Mesenchymal stem cell (in vitro differentiated cells and primary cell): ENCODE measurements at regions not wholly inside any gene's neighbourhood (a gene's known extent, or its start where the extent isn't known, plus 50 kb on each side); places are given as distances from the start of the nearest gene placed in this dataset.

Experiments
- DNase-seq: peaks from one replicate; pipeline ENCODE4 v3.0.0-alpha.2; 2013
- H2AFZ ChIP-seq: one replicate; pipeline ENCODE4 v1.6.1; 2013; ENCODE audit warnings: low read depth, mild to moderate bottlenecking, control low read depth, inconsistent platforms, low read length, moderate library complexity
- H2AK5ac ChIP-seq: 2 replicates; pipeline ENCODE4 v1.6.1; 2013; ENCODE audit warnings: low read length, moderate library complexity, mild to moderate bottlenecking, inconsistent platforms; ENCODE audit not compliant: severe bottlenecking
- H2BK120ac ChIP-seq: one replicate; pipeline ENCODE4 v1.6.1; 2013; ENCODE audit warnings: low read depth, mild to moderate bottlenecking, inconsistent platforms, low read length, moderate library complexity
- H2BK12ac ChIP-seq, 2 experiments: one replicate each; pipeline ENCODE4 v1.6.1; 2013; ENCODE audit warnings: inconsistent platforms in 2 of 2, low read length in 2 of 2, mild to moderate bottlenecking in 2 of 2, moderate library complexity in 2 of 2, control low read depth in 1 of 2
- H2BK15ac ChIP-seq: one replicate; pipeline ENCODE4 v1.6.1; 2013; ENCODE audit warnings: mild to moderate bottlenecking, low read depth, inconsistent platforms; ENCODE audit not compliant: poor library complexity, severe bottlenecking
- H2BK5ac ChIP-seq: 2 replicates; pipeline ENCODE4 v1.6.1; 2013; ENCODE audit warnings: low read depth, mild to moderate bottlenecking, low read length, control low read depth, inconsistent platforms; ENCODE audit not compliant: poor library complexity, severe bottlenecking
- H3K14ac ChIP-seq, 2 experiments: one replicate each; pipeline ENCODE4 v1.6.1; 2013; ENCODE audit warnings: inconsistent platforms in 2 of 2, low read length in 2 of 2, control low read depth in 1 of 2, mild to moderate bottlenecking in 1 of 2, moderate library complexity in 1 of 2
- H3K18ac ChIP-seq, 2 experiments: one replicate each; pipeline ENCODE4 v1.6.1; 2013; ENCODE audit warnings: inconsistent platforms in 2 of 2, low read length in 2 of 2, control low read depth in 1 of 2, low read depth in 1 of 2, mild to moderate bottlenecking in 1 of 2
- H3K23ac ChIP-seq, 2 experiments: one replicate each; pipeline ENCODE4 v1.6.1; 2013; ENCODE audit warnings: inconsistent platforms in 2 of 2, low read length in 2 of 2, mild to moderate bottlenecking in 2 of 2, moderate library complexity in 2 of 2, control low read depth in 1 of 2
- H3K27ac ChIP-seq: 2 replicates; pipeline ENCODE4 v1.5.1; 2013; ENCODE audit warnings: mild to moderate bottlenecking, moderate library complexity, low read length, control low read depth, inconsistent platforms; ENCODE audit not compliant: poor library complexity, severe bottlenecking
- H3K27me3 ChIP-seq, 2 experiments: 2 replicates each; pipeline versions ENCODE4 v1.6.1 to v1.7.0; 2013; ENCODE audit warnings: low read length in 2 of 2, mild to moderate bottlenecking in 2 of 2, moderate library complexity in 2 of 2, control low read depth in 1 of 2, inconsistent platforms in 1 of 2; ENCODE audit not compliant: control insufficient read depth in 1 of 2, insufficient read depth in 1 of 2
- H3K36me3 ChIP-seq, 2 experiments: 2 replicates each; pipeline versions ENCODE4 v1.6.1 to v1.7.0; 2013; ENCODE audit warnings: low read length in 2 of 2, control low read depth in 1 of 2, inconsistent platforms in 1 of 2, low read depth in 1 of 2, mild to moderate bottlenecking in 1 of 2; ENCODE audit not compliant: insufficient read depth in 2 of 2, control insufficient read depth in 1 of 2
- H3K4ac ChIP-seq, 2 experiments: one replicate each; pipeline ENCODE4 v1.6.1; 2013; ENCODE audit warnings: inconsistent platforms in 2 of 2, low read length in 2 of 2, mild to moderate bottlenecking in 2 of 2, moderate library complexity in 2 of 2, control low read depth in 1 of 2, low read depth in 1 of 2
- H3K4me1 ChIP-seq: 2 replicates; pipeline ENCODE4 v1.6.1; 2013; ENCODE audit warnings: low read depth, low read length, control low read depth; ENCODE audit not compliant: control insufficient read depth, insufficient read depth
- H3K4me2 ChIP-seq: 2 replicates; pipeline ENCODE4 v1.6.1; 2013; ENCODE audit warnings: low read length, mild to moderate bottlenecking, inconsistent platforms; ENCODE audit not compliant: poor library complexity, severe bottlenecking
- H3K4me3 ChIP-seq, 2 experiments: 2 replicates each; pipeline versions ENCODE4 v1.5.1 to v1.7.0; 2013; ENCODE audit warnings: low read length in 2 of 2, mild to moderate bottlenecking in 2 of 2, control low read depth in 1 of 2, low read depth in 1 of 2; ENCODE audit not compliant: insufficient read depth in 1 of 2
- H3K79me1 ChIP-seq: replicated peaks from 2 replicates; pipeline ENCODE4 v1.6.1; 2013; ENCODE audit warnings: mild to moderate bottlenecking, control low read depth, low read length, inconsistent platforms; ENCODE audit not compliant: poor library complexity, severe bottlenecking
- H3K9ac ChIP-seq: 2 replicates; pipeline ENCODE4 v1.7.0; 2013; ENCODE audit warnings: mild to moderate bottlenecking, low read length, moderate library complexity
- H3K9me3 ChIP-seq: 2 replicates; pipeline ENCODE4 v1.7.0; 2013; ENCODE audit warnings: mild to moderate bottlenecking, low read length; ENCODE audit not compliant: control insufficient read depth
- H4K8ac ChIP-seq: one replicate; pipeline ENCODE4 v1.6.1; 2013; ENCODE audit warnings: inconsistent platforms, mild to moderate bottlenecking, low read length, moderate library complexity
- H4K91ac ChIP-seq: one replicate; pipeline ENCODE4 v1.6.1; 2013; ENCODE audit warnings: mild to moderate bottlenecking, low read length, inconsistent platforms
- WGBS: methylation state at CpG from one replicate; pipeline ENCODE4 v1.1.7; 2013; ENCODE audit warnings: mixed read lengths; 5-methylcytosine and 5-hydroxymethylcytosine counted together

DNA sequence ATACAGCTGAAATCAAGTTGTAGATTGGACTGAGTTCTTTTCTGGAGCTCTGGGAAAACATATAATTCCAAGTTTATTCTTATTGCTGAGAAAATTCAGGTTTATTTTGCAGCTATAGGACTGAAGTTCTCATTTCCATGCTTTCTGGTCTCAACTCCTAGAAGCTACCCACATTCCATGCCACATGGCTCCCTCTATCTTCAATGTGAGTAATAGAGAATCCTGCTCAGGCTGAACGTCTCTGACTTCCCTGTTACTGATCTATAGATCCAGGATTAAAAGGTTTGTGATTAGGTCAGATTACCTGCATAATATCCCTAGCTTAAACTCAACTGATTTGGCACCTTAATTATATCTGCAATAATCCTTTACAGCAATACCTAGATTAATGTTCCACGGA is 453.8 kb upstream of the MC4R start:
- Histone ChIP-seq H3K23ac (no peak overlapping the region), H4K91ac (no peak overlapping the region), H3K9me3 (no peaks in the 10 kb centered on the region), H2BK120ac (no peak overlapping the region), H3K4me2 (no peak overlapping the region), H3K9ac (no peak overlapping the region), H3K4me3 (no peak overlapping the region), H4K8ac (no peak overlapping the region), H3K4ac (no peak overlapping the region), H3K27me3 (no peaks in the 10 kb centered on the region), H3K36me3 (no peaks in the 10 kb centered on the region), H2AK5ac (no peak overlapping the region), H3K18ac (no peak overlapping the region), H2BK15ac (no peak overlapping the region), H3K27ac (no peak overlapping the region), H3K4me1 (no peaks in the 10 kb centered on the region), H2AFZ (no peak overlapping the region), H2BK5ac (no peak overlapping the region), H3K14ac (no peak overlapping the region), H3K79me1 (no peaks in the 10 kb centered on the region), H2BK12ac (no peak overlapping the region)
- 38% methylated on average over 1 of the region's 2 CpGs for WGBS
- DNase-seq, result no peak

DNA sequence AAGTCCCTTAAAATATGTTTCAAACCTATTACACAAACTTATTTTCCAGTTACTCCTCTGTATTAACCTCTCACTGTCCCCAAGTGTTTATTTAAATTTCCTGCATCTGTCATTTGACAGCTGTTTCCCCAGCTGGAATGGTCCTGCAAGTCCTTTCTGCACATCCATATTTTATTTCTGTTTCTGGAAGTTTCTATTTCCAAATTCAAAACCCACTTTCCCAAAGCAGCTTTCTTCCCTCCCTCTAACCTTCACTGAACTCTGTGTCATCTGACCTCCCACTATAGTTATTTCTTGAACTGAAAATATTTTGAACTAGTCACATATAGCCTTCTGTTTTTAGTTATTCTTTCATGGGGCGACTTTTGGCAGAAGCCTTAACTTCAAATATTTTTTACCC is 459.4 kb upstream of the MC4R start:
- H2AFZ ChIP-seq, result no peak overlapping the region
- H2BK5ac ChIP-seq, result no peak overlapping the region
- no peak overlapping the region for H3K9ac ChIP-seq
- H3K27me3 ChIP-seq, result no peaks in the 10 kb centered on the region
- H3K4me1 ChIP-seq, result no peaks in the 10 kb centered on the region
- no peaks in the 10 kb centered on the region for H3K79me1 ChIP-seq
- H3K23ac ChIP-seq, result no peak overlapping the region
- H4K91ac ChIP-seq, result no peak overlapping the region
- no peak overlapping the region for H4K8ac ChIP-seq
- H2AK5ac ChIP-seq, result no peak overlapping the region
- H3K9me3 ChIP-seq, result no peaks in the 10 kb centered on the region
- no peak overlapping the region for H3K14ac ChIP-seq
- no peak overlapping the region for H2BK120ac ChIP-seq
- no peak for DNase-seq
- no peak overlapping the region for H3K4me3 ChIP-seq
- no peak overlapping the region for H3K4me2 ChIP-seq
- no peak overlapping the region for H3K4ac ChIP-seq
- H3K36me3 ChIP-seq, result no peaks in the 10 kb centered on the region
- H2BK15ac ChIP-seq, result no peak overlapping the region
- H2BK12ac ChIP-seq, result no peak overlapping the region
- H3K27ac ChIP-seq, result no peak overlapping the region
- no peak overlapping the region for H3K18ac ChIP-seq
- no CpG with 5 or more reads among the region's 1 CpG for WGBS

GRCh38 chr18:60838677-60839076 is 466.1 kb upstream of the MC4R start:
- Histone ChIP-seq H2BK5ac (no peak overlapping the region), H2BK12ac (no peak overlapping the region), H2BK15ac (no peak overlapping the region), H3K4me1 (no peaks in the 10 kb centered on the region), H3K18ac (no peak overlapping the region), H2AK5ac (no peak overlapping the region), H2AFZ (no peak overlapping the region), H3K9me3 (peaks cover 11% of the 10 kb centered on the region), H3K14ac (no peak overlapping the region), H3K23ac (no peak overlapping the region), H3K79me1 (no peaks in the 10 kb centered on the region), H3K4me2 (no peak overlapping the region), H3K27me3 (no peaks in the 10 kb centered on the region), H2BK120ac (no peak overlapping the region), H3K36me3 (no peaks in the 10 kb centered on the region), H3K4me3 (no peak overlapping the region), H4K91ac (no peak overlapping the region), H3K27ac (no peak overlapping the region), H3K9ac (no peak overlapping the region), H3K4ac (no peak overlapping the region), H4K8ac (no peak overlapping the region)
- no peak for DNase-seq

GRCh38 chr18:60846396-60846795 is 473.8 kb upstream of the MC4R start:
- no peak overlapping the region for H3K18ac ChIP-seq
- no peak overlapping the region for H3K4ac ChIP-seq
- H4K8ac ChIP-seq, result no peak overlapping the region
- H2BK5ac ChIP-seq, result no peak overlapping the region
- peaks cover 17% of the 10 kb centered on the region for H3K9me3 ChIP-seq
- DNase-seq, result no peak
- no peak overlapping the region for H2AK5ac ChIP-seq
- no peaks in the 10 kb centered on the region for H3K4me1 ChIP-seq
- H3K36me3 ChIP-seq, result no peaks in the 10 kb centered on the region
- no peak overlapping the region for H3K4me3 ChIP-seq
- H4K91ac ChIP-seq, result no peak overlapping the region
- no peak overlapping the region for H3K4me2 ChIP-seq
- WGBS, result 74% methylated on average over 4 of the region's 6 CpGs
- no peak overlapping the region for H3K23ac ChIP-seq
- no peak overlapping the region for H2BK12ac ChIP-seq
- H3K9ac ChIP-seq, result no peak overlapping the region
- no peak overlapping the region for H2AFZ ChIP-seq
- no peak overlapping the region for H2BK120ac ChIP-seq
- H3K14ac ChIP-seq, result no peak overlapping the region
- no peak overlapping the region for H2BK15ac ChIP-seq
- no peaks in the 10 kb centered on the region for H3K79me1 ChIP-seq
- no peak overlapping the region for H3K27ac ChIP-seq
- H3K27me3 ChIP-seq, result no peaks in the 10 kb centered on the region
